Left lung (tissue), 4 donors: ENCODE measurements at regions not wholly inside any gene's neighbourhood (a gene's known extent, or its start where the extent isn't known, plus 50 kb on each side); places are given as distances from the start of the nearest gene placed in this dataset.

ENCODE experiments used
- ATAC-seq: fragments of 200-7000 bp; cut with Tn5 transposase; one replicate; pipeline ENCODE4 v1.9.1; 2020; ENCODE audit warnings: moderate library complexity
- DNase-seq, 4 donors: peaks; one replicate each; pipeline ENCODE4 v3.0.0-alpha.2; 2013 to 2020
- H3K27ac ChIP-seq, 2 donors: fragments of 200-600 bp; sonication (generic) in 1 of 2; one replicate each; pipeline versions ENCODE4 v1.5.0 to v1.8.0; 2020 to 2021
- H3K27me3 ChIP-seq, 2 donors: fragments of 200-600 bp; sonication (generic) in 1 of 2; one replicate each; pipeline versions ENCODE4 v1.5.0 to v1.8.0; 2020 to 2021
- H3K36me3 ChIP-seq, 2 donors: fragments of 200-600 bp; sonication (generic) in 1 of 2; one replicate each; pipeline versions ENCODE4 v1.5.0 to v1.8.0; 2020 to 2021
- H3K4me1 ChIP-seq, 2 donors: fragments of 200-600 bp; one replicate each; pipeline ENCODE4 v1.8.0; 2021
- H3K4me3 ChIP-seq, 2 donors: fragments of 200-600 bp; sonication (generic) in 1 of 2; one replicate each; pipeline versions ENCODE4 v1.5.0 to v1.8.0; 2020 to 2021; ENCODE audit warnings: mild to moderate bottlenecking in 1 of 2
- H3K9me3 ChIP-seq, 2 donors: fragments of 200-600 bp; sonication (generic) in 1 of 2; one replicate each; pipeline versions ENCODE4 v1.5.0 to v1.8.0; 2020 to 2021
- CTCF ChIP-seq, 2 donors: fragments of 200-600 bp; sonication (generic) in 1 of 2; IDR thresholded peaks; one replicate each; pipeline versions ENCODE4 v1.5.0 to v1.8.0; 2021; ENCODE audit warnings: antibody characterized with exemption in 2 of 2
- intact Hi-C, 2 donors: fragments of 100-400 bp; cut with DNase I; formaldehyde crosslinking; loops; one replicate each; pipeline versions ENCODE4 v1.11.2 to v1.14.2; 2022
- donor health status: DM: no; HTN: yes; CAD: no.
- donor health status: DM: no; HTN: no; CAD: no.

GRCh38 chr5:58245476-58245840, 214.4 kb downstream of the PLK2 start:
- Histone ChIP-seq H3K9me3 (no peaks in the 10 kb centered on the region), H3K4me3 (no peak overlapping the region), H3K36me3 (no peaks in the 10 kb centered on the region), H3K27me3 (no peaks in the 10 kb centered on the region), H3K27ac (peak overlapping the region in 1 of 2 donors; percentile 28), H3K4me1 (peaks cover 0 to 13% of the 10 kb centered on the region in 2 donors)
- DNase-seq (peak in 1 of 4 donors; percentile 31), ATAC-seq (peak; percentile 57)
- TF ChIP-seq CTCF (IDR thresholded peaks at IDR 0.05): no peak
- intact Hi-C loops: no loop called here

GRCh38 chr5:58244819-58245475, 214.9 kb downstream of the PLK2 start:
- Histone ChIP-seq H3K27ac (peak overlapping the region in 1 of 2 donors; percentile 28), H3K36me3 (no peaks in the 10 kb centered on the region), H3K9me3 (no peaks in the 10 kb centered on the region), H3K4me3 (no peak overlapping the region), H3K4me1 (peaks cover 0 to 13% of the 10 kb centered on the region in 2 donors), H3K27me3 (no peaks in the 10 kb centered on the region)
- ATAC-seq (peak; percentile 60), DNase-seq (no peak)
- TF ChIP-seq CTCF (IDR thresholded peaks at IDR 0.05): no peak
- intact Hi-C loops: no loop called here

GRCh38 chr5:58241389-58241788, 218.5 kb downstream of the PLK2 start:
- no peaks in the 10 kb centered on the region for H3K9me3 ChIP-seq
- intact Hi-C loops: no loop called here
- no peak overlapping the region for H3K4me3 ChIP-seq
- H3K27ac ChIP-seq: peak overlapping the region; percentile 8 to 48
- TF ChIP-seq CTCF (IDR thresholded peaks at IDR 0.05): no peak
- H3K4me1 ChIP-seq: peaks cover 0 to 20% of the 10 kb centered on the region in 2 donors
- H3K27me3 ChIP-seq: no peaks in the 10 kb centered on the region
- no peaks in the 10 kb centered on the region for H3K36me3 ChIP-seq
- ATAC-seq (peak; percentile 52), DNase-seq (peak in 1 of 4 donors; percentile 35)

- TF ChIP-seq CTCF (IDR thresholded peaks at IDR 0.05): no peak
- peaks cover 0 to 14% of the 10 kb centered on the region in 2 donors for H3K4me1 ChIP-seq
- peak overlapping the region in 1 of 2 donors; percentile 23 for H3K27ac ChIP-seq
- H3K4me3 ChIP-seq: no peak overlapping the region
- intact Hi-C loops: no loop called here
- H3K9me3 ChIP-seq: no peaks in the 10 kb centered on the region
- ATAC-seq (no peak), DNase-seq (no peak)
- no peaks in the 10 kb centered on the region for H3K27me3 ChIP-seq
- H3K36me3 ChIP-seq: no peaks in the 10 kb centered on the region
Measured at GRCh38 chr5:58240322-58240721, 219.6 kb downstream of the PLK2 start.

GRCh38 chr5:58239731-58240130, 220.2 kb downstream of the PLK2 start:
- intact Hi-C loops: no loop called here
- no peaks in the 10 kb centered on the region for H3K36me3 ChIP-seq
- H3K9me3 ChIP-seq: no peaks in the 10 kb centered on the region
- H3K27ac ChIP-seq: no peak overlapping the region
- ATAC-seq: no peak
- peaks cover 0 to 8% of the 10 kb centered on the region in 2 donors for H3K4me1 ChIP-seq
- DNase-seq: no peak
- H3K27me3 ChIP-seq: no peaks in the 10 kb centered on the region
- no peak for TF ChIP-seq CTCF (IDR thresholded peaks at IDR 0.05)
- no peak overlapping the region for H3K4me3 ChIP-seq
